ENCODE measurements at regions not wholly inside any gene's neighbourhood (a gene's known extent, or its start where the extent isn't known, plus 50 kb on each side); places are given as distances from the start of the nearest gene placed in this dataset.
A peak's percentile ranks its signal among the peaks of the same experiment; 100 is the strongest.

- no peaks in the 10 kb centered on the region for H3K27me3 ChIP-seq
- DNase-seq (ENCODE audit: low read depth in 1 of 2, low spot score in 1 of 2), result no peak
- H3K9me3 ChIP-seq (ENCODE audit: low read depth), result no peaks in the 10 kb centered on the region
- no peak for TF ChIP-seq CTCF (IDR thresholded peaks at IDR 0.05; ENCODE audit: low read depth, low read length)
- no peaks in the 10 kb centered on the region for H3K36me3 ChIP-seq
- H3K4me1 ChIP-seq (ENCODE audit: low read depth), result no peaks in the 10 kb centered on the region
- H3K4me3 ChIP-seq, result no peak overlapping the region
- H3K27ac ChIP-seq, result no peak overlapping the region
Measured at GRCh38 chr9:78962156-78962555, 609.6 kb upstream of the TLE4 start.

DNA sequence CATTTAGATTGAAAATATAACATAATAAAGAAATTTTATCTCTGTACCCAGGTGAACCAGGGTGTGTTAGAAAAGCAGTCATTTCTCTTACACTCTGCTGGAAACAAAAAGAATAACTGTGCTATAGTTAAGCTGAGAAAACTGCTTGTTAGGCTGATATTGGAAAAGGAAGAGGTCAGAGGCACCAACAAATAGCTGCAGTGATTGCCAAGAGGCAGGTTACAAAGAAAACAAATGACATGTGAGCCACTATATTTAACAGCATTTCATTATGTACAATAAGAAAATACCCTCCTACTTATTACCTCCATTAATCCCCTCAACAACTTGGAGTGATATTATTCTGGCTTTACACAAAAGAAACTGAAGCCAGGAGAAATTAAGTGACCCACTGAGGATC is 607.9 kb upstream of the TLE4 start:
- no peaks in the 10 kb centered on the region for H3K36me3 ChIP-seq
- no peaks in the 10 kb centered on the region for H3K9me3 ChIP-seq (ENCODE audit: low read depth)
- H3K27me3 ChIP-seq, result no peaks in the 10 kb centered on the region
- H3K4me3 ChIP-seq, result no peak overlapping the region
- DNase-seq (ENCODE audit: low read depth in 1 of 2, low spot score in 1 of 2), result no peak
- H3K4me1 ChIP-seq (ENCODE audit: low read depth), result no peaks in the 10 kb centered on the region
- TF ChIP-seq CTCF (IDR thresholded peaks at IDR 0.05; ENCODE audit: low read depth, low read length), result no peak
- no peak overlapping the region for H3K27ac ChIP-seq

- H3K9me3 ChIP-seq (ENCODE audit: low read depth), result no peaks in the 10 kb centered on the region
- no peak overlapping the region for H3K4me3 ChIP-seq
- no peaks in the 10 kb centered on the region for H3K4me1 ChIP-seq (ENCODE audit: low read depth)
- no peaks in the 10 kb centered on the region for H3K27me3 ChIP-seq
- TF ChIP-seq CTCF (IDR thresholded peaks at IDR 0.05; ENCODE audit: low read depth, low read length), result no peak
- H3K36me3 ChIP-seq, result no peaks in the 10 kb centered on the region
- DNase-seq (ENCODE audit: low read depth in 1 of 2, low spot score in 1 of 2), result peak in 1 of 2 donors; percentile 2
- no peak overlapping the region for H3K27ac ChIP-seq
Measured at GRCh38 chr9:78967596-78968217, 604.1 kb upstream of the TLE4 start.

- no peak overlapping the region for H3K27ac ChIP-seq
- H3K4me3 ChIP-seq, result no peak overlapping the region
- no peaks in the 10 kb centered on the region for H3K27me3 ChIP-seq
- no peaks in the 10 kb centered on the region for H3K9me3 ChIP-seq (ENCODE audit: low read depth)
- TF ChIP-seq CTCF (IDR thresholded peaks at IDR 0.05; ENCODE audit: low read depth, low read length), result no peak
- H3K36me3 ChIP-seq, result no peaks in the 10 kb centered on the region
- DNase-seq (ENCODE audit: low read depth in 1 of 2, low spot score in 1 of 2), result no peak
- H3K4me1 ChIP-seq (ENCODE audit: low read depth), result no peaks in the 10 kb centered on the region
Measured at GRCh38 chr9:78970375-78970774, 601.4 kb upstream of the TLE4 start.

GRCh38 chr9:78971540-78971939 is 600.2 kb upstream of the TLE4 start:
- no peak overlapping the region for H3K4me3 ChIP-seq
- H3K9me3 ChIP-seq (ENCODE audit: low read depth), result no peaks in the 10 kb centered on the region
- no peaks in the 10 kb centered on the region for H3K27me3 ChIP-seq
- no peak for TF ChIP-seq CTCF (IDR thresholded peaks at IDR 0.05; ENCODE audit: low read depth, low read length)
- no peaks in the 10 kb centered on the region for H3K36me3 ChIP-seq
- H3K27ac ChIP-seq, result no peak overlapping the region
- no peaks in the 10 kb centered on the region for H3K4me1 ChIP-seq (ENCODE audit: low read depth)
- no peak for DNase-seq (ENCODE audit: low read depth in 1 of 2, low spot score in 1 of 2)
